ENCODE measurements at regions not wholly inside any gene's neighbourhood (a gene's known extent, or its start where the extent isn't known, plus 50 kb on each side); places are given as distances from the start of the nearest gene placed in this dataset.

DNA sequence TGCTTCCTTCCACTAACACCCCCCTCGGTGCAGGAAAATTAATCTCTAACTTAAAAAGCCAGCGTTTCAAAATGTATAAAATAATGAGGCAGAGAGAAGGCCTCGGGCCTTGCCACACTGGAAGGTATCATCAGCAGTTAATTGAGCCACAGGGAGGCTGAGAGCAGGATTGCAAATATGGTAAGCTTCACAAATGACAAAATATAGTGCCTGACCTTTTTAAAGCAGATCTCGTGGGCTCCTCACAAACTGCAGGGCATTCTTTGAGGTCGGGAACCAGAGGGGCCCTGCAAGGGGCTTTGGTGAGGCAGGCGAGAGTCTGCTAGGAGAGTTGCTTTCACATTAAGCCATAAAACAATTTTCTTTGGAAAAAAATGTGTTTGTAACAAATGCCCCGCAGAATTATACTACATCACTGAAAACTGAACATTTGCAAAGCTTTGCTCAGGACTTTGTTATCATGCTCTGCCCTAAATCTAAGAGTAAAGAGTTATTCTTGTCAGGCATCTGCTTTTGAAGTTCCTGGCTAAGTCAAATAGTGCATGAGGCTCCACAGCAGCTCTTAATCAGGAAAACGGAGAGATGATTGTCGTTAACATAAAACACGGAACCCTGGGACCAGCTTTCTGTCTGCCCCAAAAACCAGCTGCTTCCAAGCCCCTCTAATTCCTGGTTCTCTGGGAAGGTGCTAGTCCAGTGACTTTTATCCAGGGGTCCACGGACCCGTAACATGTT, 61.4 kb upstream of the SYT13 start:
- DNase-seq (ENCODE audit: low read depth): no peak

DNA sequence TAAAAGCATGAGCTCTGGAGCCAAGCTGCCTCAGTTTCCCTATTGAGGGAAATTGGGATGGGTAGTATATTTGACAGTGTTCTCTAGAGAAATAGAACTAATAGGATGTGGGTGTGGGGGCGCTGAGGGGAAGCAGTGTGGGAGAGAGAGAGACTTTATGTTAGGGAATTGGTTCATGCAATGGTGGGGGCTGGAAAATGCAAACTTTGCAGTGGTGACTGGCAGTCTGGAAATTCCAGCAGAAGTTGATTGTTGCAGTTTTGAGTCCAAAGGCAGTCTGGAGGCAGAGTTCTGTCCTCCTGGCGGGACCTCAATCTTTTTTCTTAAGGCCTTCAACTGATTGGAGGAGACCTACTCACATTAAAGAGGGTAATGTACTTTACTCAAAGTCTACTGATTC, 59.4 kb upstream of the SYT13 start:
- DNase-seq (ENCODE audit: low read depth): no peak

DNA sequence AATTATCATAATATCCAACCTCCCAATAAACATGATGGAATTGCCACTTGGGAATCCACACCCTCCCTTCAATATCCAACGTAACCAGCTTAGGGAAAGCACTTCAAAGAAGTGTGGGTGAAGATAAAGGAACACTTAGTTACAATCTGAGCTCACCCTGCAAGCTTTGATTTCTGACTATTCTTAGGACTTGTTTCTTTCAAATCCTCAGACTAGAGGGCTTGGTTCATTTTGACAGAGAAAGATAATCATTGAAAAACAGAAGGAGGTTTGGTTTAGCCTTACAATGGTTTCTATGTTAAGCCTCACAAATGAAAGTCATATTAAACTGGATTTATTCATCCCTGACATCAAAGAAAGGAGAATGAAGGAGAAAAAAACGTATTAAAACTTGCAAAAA, 57.9 kb upstream of the SYT13 start:
- DNase-seq (ENCODE audit: low read depth): no peak

DNA sequence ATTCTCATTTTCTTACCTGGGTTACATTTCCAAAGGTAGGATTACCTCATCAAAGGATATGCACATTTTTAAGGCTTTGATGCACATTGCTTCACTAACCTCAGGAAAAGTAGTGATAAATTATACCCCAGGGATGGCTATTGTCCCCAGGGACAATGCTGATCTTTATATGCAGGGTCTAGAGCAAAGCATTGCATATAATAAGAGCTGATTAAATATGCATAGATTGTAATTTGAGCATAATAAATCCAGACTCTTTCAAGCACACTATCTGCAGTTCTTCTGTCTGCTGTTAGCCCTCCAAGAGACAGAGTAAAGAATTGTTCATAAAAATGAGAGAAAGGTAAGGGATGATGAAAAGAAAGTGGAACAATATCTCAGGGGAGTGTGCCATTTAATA, 57.3 kb upstream of the SYT13 start:
- DNase-seq (ENCODE audit: low read depth): no peak

DNA sequence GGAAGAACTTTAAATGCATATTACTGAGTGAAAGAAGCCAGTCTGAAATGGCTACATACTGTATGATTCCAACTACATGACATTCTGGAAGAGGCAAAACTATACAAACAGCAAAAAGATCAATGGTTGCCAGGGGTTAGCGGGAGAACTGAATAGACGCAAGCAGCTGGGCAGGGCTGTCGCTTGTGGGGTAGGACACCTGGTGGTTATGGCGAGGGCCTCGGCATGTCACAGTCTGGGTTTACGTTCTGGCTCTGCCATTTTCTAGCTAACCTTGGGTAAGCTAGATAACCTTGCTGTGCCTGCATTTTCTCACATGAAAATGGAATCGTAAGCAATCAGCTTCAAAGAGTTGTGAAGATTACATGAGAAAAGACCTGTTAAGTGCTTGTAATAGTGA, 55.2 kb upstream of the SYT13 start:
- no peak for DNase-seq (ENCODE audit: low read depth)

DNA sequence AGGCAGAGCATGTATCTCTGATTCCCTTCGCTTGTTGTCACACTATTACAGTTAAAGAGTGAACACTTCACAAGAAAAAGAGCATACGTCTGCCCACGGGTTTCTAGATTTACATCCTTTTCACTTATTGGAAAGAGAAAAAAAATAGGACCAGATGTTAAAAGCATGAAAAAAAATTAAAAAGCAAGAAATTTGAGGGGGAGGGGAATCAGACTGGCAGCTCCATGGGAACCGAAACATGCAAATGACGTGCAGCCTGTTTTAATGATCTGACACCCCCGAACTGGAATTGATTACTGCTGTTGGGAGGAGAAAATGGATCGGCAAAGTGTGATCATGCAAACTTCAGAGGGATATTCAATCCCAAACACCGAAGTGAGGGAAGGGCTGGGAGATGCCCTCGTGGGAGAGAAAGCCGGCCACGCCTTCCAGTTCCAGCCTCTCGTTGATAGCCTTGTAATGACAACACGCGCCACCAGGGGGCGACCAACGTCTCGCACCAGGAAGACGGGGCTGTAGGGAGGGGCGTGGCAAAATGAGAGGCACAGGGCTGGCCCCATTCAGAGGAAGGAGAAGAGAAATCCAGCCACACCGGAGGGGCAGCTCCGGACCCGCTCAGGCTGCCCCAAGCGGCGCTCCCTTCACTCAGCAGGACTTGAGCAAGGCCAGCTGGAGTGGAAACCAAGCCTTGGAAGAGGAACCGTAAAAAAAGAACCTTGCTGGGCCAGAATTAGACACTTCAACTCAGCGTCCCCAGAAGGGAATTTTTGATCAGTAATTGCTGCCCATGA, 53.8 kb upstream of the SYT13 start:
- peak; percentile 63 for DNase-seq (ENCODE audit: low read depth)

DNA sequence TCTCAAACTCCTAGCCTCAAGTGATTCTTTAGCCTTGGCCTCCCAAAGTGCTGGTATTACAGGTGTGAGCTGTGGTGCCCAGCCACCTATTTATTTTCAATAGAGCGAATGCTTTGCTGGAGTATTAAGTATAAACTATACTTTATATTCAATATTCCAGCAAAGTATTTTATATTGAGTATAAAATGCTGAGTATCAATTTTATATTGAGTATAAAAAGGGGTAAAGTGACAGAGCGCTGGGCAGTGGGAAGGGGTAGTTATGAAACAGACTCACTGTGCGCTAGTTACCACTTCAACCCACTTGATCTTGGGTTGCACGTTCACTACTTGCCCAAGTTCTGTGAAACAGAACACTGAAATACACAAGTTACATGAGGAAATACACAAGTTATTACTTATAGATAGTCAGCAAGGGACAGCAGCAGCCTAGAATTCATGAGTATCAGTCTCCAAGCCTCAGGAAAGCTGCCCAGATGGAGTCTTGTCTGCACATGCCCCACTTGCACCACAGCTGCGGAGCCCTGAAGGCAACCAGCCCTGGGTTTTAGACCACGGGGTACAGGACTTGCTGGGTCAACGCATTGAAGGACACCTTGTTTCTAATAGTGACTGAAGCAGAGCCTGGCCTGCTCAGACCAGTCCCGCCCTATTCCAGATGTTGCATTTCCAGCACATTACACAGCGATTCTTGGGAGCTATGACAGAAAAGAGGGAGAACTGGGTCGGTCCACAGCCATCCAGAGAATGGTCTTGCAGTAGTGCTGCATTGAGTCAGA, 51.6 kb upstream of the SYT13 start:
- no peak for DNase-seq (ENCODE audit: low read depth)

DNA sequence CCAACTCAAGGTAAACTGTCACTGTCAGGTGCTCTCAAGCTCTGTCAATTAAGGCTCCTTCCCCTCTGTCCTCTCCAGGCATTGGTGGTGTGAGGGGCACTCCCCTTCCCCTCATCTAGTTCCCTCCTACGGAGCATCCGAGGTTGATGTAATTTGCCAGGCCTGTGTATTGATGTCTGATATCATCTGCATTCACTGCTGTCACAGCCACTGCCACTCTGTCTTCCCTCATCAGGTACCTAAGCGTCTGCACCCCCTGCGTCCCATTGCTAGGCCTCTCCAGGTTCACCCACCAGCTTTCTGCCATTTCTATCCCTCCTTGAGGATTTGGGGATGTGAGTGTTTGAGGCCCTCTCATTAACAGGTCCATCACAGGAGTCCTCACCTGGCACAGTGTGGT, 50.0 kb upstream of the SYT13 start:
- no peak for DNase-seq (ENCODE audit: low read depth)

Measured in stromal cell of bone marrow (primary cell).